ENCODE measurements at regions not wholly inside any gene's neighbourhood (a gene's known extent, or its start where the extent isn't known, plus 50 kb on each side); places are given as distances from the start of the nearest gene placed in this dataset.

GRCh38 chr16:86337138-86337537 lies 173.2 kb upstream of the FOXF1 start:
- Mint-ChIP-seq H3K4me3 (no peak overlapping the region), H3K4me1 (no peaks in the 10 kb centered on the region), H3K27ac (no peak overlapping the region), H3K27me3 (ENCODE audit: low read depth in 3 of 3) (peaks cover 36 to 37% (median 36%) of the 10 kb centered on the region in 3 donors), H3K9me3 (peaks cover 0 to 3% (median 2%) of the 10 kb centered on the region in 7 donors), H3K36me3 (no peaks in the 10 kb centered on the region)
- intact Hi-C loops (cut with micrococcal nuclease): no loop called here
- no peak for TF ChIP-seq CTCF (IDR thresholded peaks at IDR 0.05)
- Histone ChIP-seq H3K79me2 (ENCODE audit: insufficient read depth, low read length) (no peaks in the 10 kb centered on the region), H3K36me3 (replicated peaks in 1 of 2; ENCODE audit: control insufficient read depth in 1 of 2, insufficient read depth in 2 of 2, low read length in 2 of 2) (no peaks in the 10 kb centered on the region), H3K4me2 (replicated peaks; ENCODE audit: extremely low read depth, low read length, poor library complexity, severe bottlenecking) (no peak overlapping the region), H4K20me1 (ENCODE audit: insufficient read depth, low read length) (no peaks in the 10 kb centered on the region), H3K4me1 (ENCODE audit: control insufficient read depth in 1 of 2, insufficient read depth in 2 of 2, low read length in 2 of 2) (no peaks in the 10 kb centered on the region), H3K27ac (ENCODE audit: low read depth in 1 of 2, low read length in 2 of 2) (no peak overlapping the region), H2AFZ (ENCODE audit: insufficient read depth, low read depth, low read length, poor library complexity, severe bottlenecking) (no peak overlapping the region), H3K9me3 (replicated peaks in 1 of 2; ENCODE audit: control insufficient read depth in 1 of 2, insufficient read depth in 1 of 2, low read length in 2 of 2) (no peaks in the 10 kb centered on the region), H3K27me3 (ENCODE audit: control insufficient read depth in 2 of 2, insufficient read depth in 2 of 2, low read length in 2 of 2) (peaks cover 4 to 29% of the 10 kb centered on the region in 2 donors), H3K9ac (ENCODE audit: insufficient read depth, low read length, poor library complexity, severe bottlenecking) (no peak overlapping the region), H3K4me3 (replicated peaks in 1 of 3; ENCODE audit: low read depth in 2 of 3, low read length in 3 of 3) (no peak overlapping the region)
- no peak for DNase-seq
- WGBS (ENCODE audit: insufficient coverage): 77% methylated on average over 15 of the region's 18 CpGs

- H3K27me3 Mint-ChIP-seq (ENCODE audit: low read depth in 3 of 3): peaks cover 36 to 41% (median 37%) of the 10 kb centered on the region in 3 donors
- no peak overlapping the region for H3K4me3 Mint-ChIP-seq
- no peaks in the 10 kb centered on the region for H3K36me3 Mint-ChIP-seq
Observed at GRCh38 chr16:86337581-86338402, 172.5 kb upstream of the FOXF1 start.

More at GRCh38 chr16:86337581-86338402, 172.5 kb upstream of the FOXF1 start:
- H3K36me3 ChIP-seq (replicated peaks in 1 of 2; ENCODE audit: control insufficient read depth in 1 of 2, insufficient read depth in 2 of 2, low read length in 2 of 2): no peaks in the 10 kb centered on the region
- DNase-seq: no peak
- H4K20me1 ChIP-seq (ENCODE audit: insufficient read depth, low read length): no peaks in the 10 kb centered on the region
- TF ChIP-seq CTCF (IDR thresholded peaks at IDR 0.05): no peak
- 95% methylated on average over 12 of the region's 17 CpGs for WGBS (ENCODE audit: insufficient coverage)
- H3K4me1 ChIP-seq (ENCODE audit: control insufficient read depth in 1 of 2, insufficient read depth in 2 of 2, low read length in 2 of 2): no peaks in the 10 kb centered on the region
- peak overlapping the region in 1 of 7 donors; percentile 38 for H3K27ac Mint-ChIP-seq
- H3K9me3 Mint-ChIP-seq: peaks cover 0 to 3% (median 2%) of the 10 kb centered on the region in 7 donors
- no peaks in the 10 kb centered on the region for H3K79me2 ChIP-seq (ENCODE audit: insufficient read depth, low read length)
- H3K27me3 ChIP-seq (ENCODE audit: control insufficient read depth in 2 of 2, insufficient read depth in 2 of 2, low read length in 2 of 2): peaks cover 10 to 30% of the 10 kb centered on the region in 2 donors
- no peak overlapping the region for H3K4me3 ChIP-seq (replicated peaks in 1 of 3; ENCODE audit: low read depth in 2 of 3, low read length in 3 of 3)
- H3K27ac ChIP-seq (ENCODE audit: low read depth in 1 of 2, low read length in 2 of 2): no peak overlapping the region
- H2AFZ ChIP-seq (ENCODE audit: insufficient read depth, low read depth, low read length, poor library complexity, severe bottlenecking): no peak overlapping the region
- H3K9ac ChIP-seq (ENCODE audit: insufficient read depth, low read length, poor library complexity, severe bottlenecking): no peak overlapping the region
- intact Hi-C loops (cut with micrococcal nuclease): no loop called here
- no peak overlapping the region for H3K4me2 ChIP-seq (replicated peaks; ENCODE audit: extremely low read depth, low read length, poor library complexity, severe bottlenecking)
- no peaks in the 10 kb centered on the region for H3K4me1 Mint-ChIP-seq
- H3K9me3 ChIP-seq (replicated peaks in 1 of 2; ENCODE audit: control insufficient read depth in 1 of 2, insufficient read depth in 1 of 2, low read length in 2 of 2): no peaks in the 10 kb centered on the region
